Thyroid gland (tissue), 4 donors: ENCODE measurements at regions not wholly inside any gene's neighbourhood (a gene's known extent, or its start where the extent isn't known, plus 50 kb on each side); places are given as distances from the start of the nearest gene placed in this dataset.

Experiments
- CTCF ChIP-seq, 6 experiments: fragments of 200-600 bp in 3 of 6; fragments of 450-650 bp in 3 of 6; sonication (generic) in 3 of 6; IDR thresholded peaks; one replicate each; pipeline ENCODE4 v1.5.1; 2016 to 2019; ENCODE audit warnings: antibody characterized with exemption in 6 of 6, mild to moderate bottlenecking in 2 of 6, inconsistent platforms in 1 of 6, moderate library complexity in 1 of 6
- POLR2A ChIP-seq, 2 donors: fragments of 450-650 bp; IDR thresholded peaks; one replicate each; pipeline ENCODE4 v1.6.1; 2017; ENCODE audit warnings: antibody characterized with exemption in 2 of 2, mild to moderate bottlenecking in 2 of 2, moderate library complexity in 1 of 2

- TF ChIP-seq CTCF (IDR thresholded peaks at IDR 0.05) = no peak
- TF ChIP-seq POLR2A (IDR thresholded peaks at IDR 0.05) = no peak
Observed at GRCh38 chr6:170181338-170181690, 109.6 kb downstream of the DLL1 start.
